ENCODE measurements at regions not wholly inside any gene's neighbourhood (a gene's known extent, or its start where the extent isn't known, plus 50 kb on each side); places are given as distances from the start of the nearest gene placed in this dataset.

- DNase-seq: no peak
Measured at GRCh38 chr13:73997964-73998363, 136.2 kb downstream of the KLF12 start.

GRCh38 chr13:73996569-73996968 lies 137.6 kb downstream of the KLF12 start:
- DNase-seq: no peak

- DNase-seq: no peak
Measured at GRCh38 chr13:73995736-73996135, 138.5 kb downstream of the KLF12 start.

DNA sequence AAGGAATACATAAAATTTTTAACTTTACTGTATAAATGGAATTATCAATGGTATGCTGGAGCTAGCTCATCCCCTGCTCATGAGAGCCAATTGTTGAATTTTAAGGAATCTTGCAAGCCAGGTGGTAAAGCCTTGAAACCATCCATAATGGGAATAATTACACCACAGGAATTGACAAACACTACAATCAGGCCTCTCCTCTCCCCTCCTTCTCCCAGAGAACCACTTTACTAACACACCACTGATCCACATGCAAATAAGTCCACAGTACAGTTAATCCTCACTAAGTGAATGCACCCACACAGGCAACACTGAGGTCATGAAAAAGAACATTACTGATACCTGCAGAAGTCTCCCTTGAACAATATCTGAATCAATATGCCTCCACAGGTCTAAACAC lies 140.5 kb downstream of the KLF12 start:
- DNase-seq: no peak

GRCh38 chr13:73991884-73992283 lies 142.3 kb downstream of the KLF12 start:
- DNase-seq: no peak

DNA sequence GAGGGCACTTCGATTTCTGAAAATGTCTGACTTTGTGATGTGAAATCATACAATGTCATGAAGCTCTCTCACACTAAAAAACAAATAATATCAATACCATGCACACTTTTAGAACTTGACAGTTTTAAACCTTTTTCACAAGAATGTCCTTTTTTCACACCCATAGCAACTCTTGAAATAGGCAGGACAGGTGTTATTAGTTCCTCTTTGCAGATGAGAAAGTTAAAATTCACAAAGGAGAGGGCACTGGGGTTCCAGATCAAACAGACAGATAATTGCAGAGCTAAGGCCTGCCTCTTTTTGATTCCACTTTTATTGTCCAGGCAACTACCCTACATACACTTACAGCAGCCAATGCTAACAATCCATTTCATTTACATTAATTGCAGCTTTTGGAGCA lies 142.8 kb downstream of the KLF12 start:
- no peak for DNase-seq

GRCh38 chr13:73989244-73989843 lies 144.9 kb downstream of the KLF12 start:
- DNase-seq: no peak

DNA sequence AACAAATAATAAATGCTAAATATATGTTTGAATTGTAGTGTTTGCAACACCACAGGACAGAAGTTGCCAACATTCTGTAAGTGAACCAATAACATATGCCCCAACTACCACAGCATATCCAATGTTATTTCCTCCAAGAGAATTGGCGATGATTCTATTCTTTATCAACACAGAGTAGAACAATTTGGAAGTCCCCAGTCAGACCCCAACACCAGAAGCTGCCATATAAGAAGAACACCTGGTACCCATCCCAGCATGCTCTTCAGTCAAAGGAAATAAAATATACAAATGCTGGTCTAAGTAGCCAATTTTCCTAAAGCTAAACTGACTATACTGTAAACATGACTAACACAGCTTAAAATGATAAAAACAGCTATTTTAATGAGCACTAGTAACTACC lies 145.7 kb downstream of the KLF12 start:
- DNase-seq: no peak

DNA sequence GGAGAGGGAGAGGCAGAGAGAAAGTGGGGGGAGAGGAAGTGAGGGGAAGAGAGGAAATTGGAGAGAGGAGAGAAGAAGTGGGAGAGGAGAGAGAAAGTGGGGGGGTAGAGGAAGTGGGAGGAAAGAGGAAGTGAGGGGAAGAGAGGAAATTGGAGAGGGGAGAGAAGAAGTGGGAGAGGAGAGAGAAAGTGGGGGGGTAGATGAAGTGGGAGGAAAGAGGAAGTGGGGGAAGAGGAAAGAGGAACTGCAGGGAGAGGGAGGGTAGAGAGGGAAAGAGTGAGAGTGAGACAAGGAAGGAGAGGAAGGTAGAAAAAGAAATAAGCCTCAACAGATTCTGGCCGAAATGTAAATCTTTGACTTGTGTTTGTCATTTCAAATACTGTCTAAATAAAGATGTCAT lies 146.6 kb downstream of the KLF12 start:
- DNase-seq: no peak

GRCh38 chr13:73985783-73986182 lies 148.4 kb downstream of the KLF12 start:
- no peak for DNase-seq

DNA sequence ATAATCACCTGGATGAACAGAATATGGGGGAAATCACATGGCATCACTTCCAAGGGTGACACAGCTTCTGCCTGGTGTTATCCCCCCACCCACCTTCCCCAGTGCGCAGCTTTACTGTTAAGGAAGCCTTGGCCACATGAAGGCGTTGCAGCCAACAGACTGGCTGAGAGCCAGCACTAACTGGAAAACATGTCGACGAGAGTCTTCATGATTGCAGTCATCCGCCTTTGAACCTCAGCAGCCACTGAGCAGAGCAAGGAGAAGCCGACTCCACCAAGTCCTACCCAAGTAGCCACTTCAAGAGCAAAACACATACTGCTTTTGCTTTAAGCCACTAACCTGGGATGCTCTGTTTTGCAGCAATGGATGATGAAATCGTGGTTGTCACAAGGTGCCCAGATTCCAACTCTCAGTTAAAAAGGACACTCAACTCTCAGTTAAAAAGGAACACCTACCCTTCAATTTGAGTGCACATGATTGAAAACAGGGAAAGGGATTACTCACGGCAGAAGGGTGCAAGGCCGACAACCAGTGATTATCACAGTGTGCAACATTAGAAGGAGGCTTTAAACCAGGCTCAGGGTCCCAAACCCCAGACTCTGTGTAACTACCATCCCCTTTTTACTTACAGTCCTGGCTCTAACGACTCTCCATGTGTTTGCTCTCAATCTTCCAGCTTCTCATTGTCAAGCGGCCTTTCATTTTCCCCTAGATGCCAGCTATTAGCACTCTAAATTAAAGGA lies 149.1 kb downstream of the KLF12 start:
- no peak for DNase-seq

GRCh38 chr13:73984201-73984600 lies 150.0 kb downstream of the KLF12 start:
- no peak for DNase-seq

DNA sequence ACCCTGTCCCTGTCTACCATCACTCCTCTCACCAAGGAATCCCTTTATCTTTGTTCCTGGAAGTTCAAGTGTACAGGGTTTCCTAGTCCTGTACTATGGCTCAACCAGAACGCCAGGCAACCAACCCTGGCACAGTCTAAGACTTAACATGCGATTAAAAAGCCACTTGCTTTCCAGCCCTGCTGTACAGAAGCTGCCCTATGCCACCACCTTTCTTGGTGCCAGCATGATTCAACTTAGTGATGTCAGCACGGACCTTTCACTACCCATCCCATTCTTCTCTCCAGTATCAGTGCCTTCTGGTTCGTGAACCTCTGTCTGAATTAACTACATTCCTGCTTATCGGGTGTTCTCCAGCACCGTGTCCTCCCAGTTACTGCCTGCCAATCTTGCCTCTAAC lies 151.1 kb downstream of the KLF12 start:
- no peak for DNase-seq

- no peak for DNase-seq
Measured at GRCh38 chr13:73981595-73981994, 152.6 kb downstream of the KLF12 start.

DNA sequence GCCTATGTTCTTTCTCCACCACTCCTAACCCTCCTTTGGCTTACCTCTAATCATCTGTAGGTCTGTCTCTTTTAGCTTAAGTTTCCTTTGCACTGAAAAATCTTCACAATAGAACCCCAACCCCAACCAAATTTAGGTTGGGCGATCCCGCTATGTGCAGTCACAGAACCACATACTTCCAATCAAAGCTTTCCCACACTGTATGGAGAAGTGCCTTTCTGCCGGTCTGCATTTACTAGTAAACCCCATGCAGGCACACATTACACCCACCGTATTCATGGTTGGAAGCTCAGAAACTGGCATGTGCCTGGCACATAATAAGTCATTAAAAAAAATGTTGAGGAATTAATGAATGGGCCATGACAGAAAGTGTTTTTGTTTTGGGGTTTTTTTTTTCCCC lies 158.4 kb downstream of the KLF12 start:
- no peak for DNase-seq

GRCh38 chr13:73974051-73974450 lies 160.2 kb downstream of the KLF12 start:
- no peak for DNase-seq

DNA sequence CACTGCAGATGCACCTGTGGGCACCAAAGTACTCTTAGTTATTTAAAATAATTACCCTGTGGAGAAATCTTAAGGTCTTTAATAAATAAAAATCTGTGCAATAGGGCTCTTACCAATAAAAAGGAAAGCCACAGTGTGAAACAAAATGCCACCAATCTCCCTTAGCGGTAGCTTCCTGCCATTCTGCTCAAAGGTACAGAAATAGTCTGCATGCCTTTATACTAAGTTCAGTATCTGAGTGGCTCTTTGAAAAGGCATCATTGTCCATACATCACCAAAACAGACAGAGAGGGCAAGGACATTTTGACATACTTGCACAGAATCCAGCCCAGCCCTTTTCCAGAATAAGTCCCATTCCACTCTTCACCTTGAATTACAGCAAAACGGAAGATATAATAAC lies 161.0 kb downstream of the KLF12 start:
- DNase-seq: no peak

GRCh38 chr13:73972545-73972944 lies 161.7 kb downstream of the KLF12 start:
- no peak for DNase-seq

DNA sequence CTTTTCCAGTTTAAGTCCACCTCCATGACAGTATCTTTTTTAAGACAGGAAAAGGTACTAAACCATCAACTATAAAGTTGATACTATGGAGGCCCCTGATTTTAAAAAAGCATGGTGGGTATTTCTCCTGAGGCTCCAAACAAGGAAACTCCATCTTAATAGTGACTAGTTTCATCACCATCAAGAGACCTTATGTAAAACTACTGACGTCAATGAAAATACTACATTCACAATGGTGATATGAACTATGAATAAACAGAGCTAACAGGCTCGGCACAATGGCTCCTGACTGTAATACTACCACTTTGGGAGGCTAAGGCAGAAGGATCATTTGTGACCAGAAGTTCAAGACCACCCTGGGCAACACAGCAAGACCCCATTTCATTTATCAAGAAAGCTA lies 162.7 kb downstream of the KLF12 start:
- no peak for DNase-seq

DNA sequence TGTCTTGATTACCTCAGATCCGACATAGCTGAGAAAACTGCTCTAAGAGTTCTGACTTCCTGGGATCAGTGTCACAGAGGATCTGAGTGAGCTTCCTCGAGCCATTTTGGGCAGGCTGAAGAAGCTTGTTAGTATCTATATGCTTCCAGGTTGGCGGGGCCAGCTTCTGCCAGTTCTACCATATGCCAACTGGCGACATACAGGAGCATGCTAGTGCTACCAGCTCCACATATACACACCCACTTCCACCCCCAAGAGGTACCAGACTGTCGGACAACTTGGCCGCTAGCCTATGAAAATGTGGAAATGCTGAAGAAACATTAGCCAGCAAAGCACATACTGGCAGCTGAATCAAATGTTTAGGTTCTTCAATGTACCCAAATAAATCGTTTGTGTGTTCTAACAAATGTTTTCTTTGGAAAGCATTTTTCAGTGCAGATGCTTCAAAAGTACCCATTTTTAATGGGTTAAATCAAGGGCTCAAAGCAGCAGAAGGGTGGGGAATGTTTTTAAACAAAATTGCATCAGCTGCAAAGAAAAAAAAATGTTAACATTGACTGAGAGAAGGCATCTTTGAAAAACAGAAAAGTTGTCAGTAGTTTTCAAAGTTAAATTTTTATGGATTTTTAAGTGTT lies 163.7 kb downstream of the KLF12 start:
- no peak for DNase-seq

- no peak for DNase-seq
Measured at GRCh38 chr13:73967397-73968165, 166.6 kb downstream of the KLF12 start.

DNA sequence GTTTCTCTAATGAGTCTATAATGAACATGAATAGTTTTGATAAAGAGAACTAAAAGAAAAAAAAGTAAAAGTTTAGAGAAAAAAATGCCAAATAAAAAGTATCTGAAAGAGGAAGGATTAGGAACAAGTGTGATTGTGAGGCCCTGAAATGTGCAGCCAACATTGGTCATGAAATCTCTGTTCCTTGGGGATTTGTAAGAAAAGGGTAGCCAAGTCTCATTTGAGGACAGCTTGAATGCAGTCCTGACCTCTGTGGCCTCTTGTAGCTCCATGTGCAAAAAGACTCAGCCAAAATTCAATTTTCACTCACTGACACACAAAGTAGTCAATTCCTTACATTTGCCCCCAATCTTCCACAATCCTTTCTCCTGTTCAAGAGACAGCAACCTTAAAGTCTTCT lies 167.9 kb downstream of the KLF12 start:
- no peak for DNase-seq

DNA sequence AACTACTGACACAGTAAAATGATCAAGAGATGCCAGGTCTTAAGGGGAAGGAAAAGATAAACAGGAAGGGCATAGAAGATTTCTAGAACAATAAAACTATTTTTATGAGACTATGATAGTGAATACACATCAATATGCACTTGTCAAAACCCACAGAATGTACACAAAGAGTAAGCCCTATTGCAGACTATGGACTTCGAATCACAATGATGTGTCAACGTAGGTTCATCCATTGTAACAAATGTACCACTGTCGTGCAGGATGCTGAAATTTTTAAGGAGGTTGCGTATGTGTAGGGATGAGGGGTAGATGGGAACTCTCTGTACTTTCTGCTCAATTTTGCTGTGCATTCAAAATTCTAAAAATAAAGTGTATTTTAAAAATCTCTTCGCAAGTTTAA lies 171.9 kb downstream of the KLF12 start:
- no peak for DNase-seq

DNA sequence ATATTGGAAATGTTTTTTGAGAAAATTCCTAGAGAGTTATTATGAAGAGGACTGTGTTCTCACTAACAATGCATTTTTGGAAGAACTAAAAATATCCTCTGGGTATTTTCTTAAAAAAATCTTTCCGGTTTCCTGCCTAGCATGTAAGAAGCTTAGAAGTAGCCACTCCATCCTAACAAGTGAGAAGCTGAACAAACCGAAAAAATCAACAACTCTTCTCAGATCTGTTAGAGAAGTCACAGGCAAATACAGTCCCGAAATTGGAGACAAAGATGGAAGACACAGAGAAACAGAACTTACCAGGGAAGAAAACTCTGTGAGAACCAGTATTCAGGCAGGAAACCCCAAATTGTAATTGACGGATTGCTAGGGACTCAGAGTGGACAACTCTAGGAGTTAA lies 173.0 kb downstream of the KLF12 start:
- DNase-seq: no peak
